GM06990 (cell line): ENCODE measurements at regions not wholly inside any gene's neighbourhood (a gene's known extent, or its start where the extent isn't known, plus 50 kb on each side); places are given as distances from the start of the nearest gene placed in this dataset.

ENCODE experiments used
- DNase-seq: peaks from one replicate; pipeline ENCODE4 v3.0.0-alpha.2; 2011; ENCODE audit not compliant: insufficient read length; ENCODE audit errors: extremely low read depth
- H3K27me3 ChIP-seq: replicated peaks from 2 replicates; pipeline ENCODE4 v1.6.0; 2011; ENCODE audit warnings: low read length; ENCODE audit not compliant: control insufficient read depth, insufficient read depth
- H3K36me3 ChIP-seq: 2 replicates; pipeline ENCODE4 v1.5.1; 2011; ENCODE audit warnings: low read length; ENCODE audit not compliant: control insufficient read depth, insufficient read depth
- H3K4me3 ChIP-seq: replicated peaks from 2 replicates; pipeline ENCODE4 v1.5.1; 2011; ENCODE audit warnings: low read depth, mild to moderate bottlenecking, control low read depth, low read length
- TF ChIP-seq, protein P1 (sequence below): IDR thresholded peaks from 2 replicates; pipeline ENCODE4 v1.5.1; 2011; ENCODE audit warnings: low read length, control low read depth, mild to moderate bottlenecking, inconsistent platforms; ENCODE audit not compliant: insufficient read depth, poor library complexity, severe bottlenecking

DNA sequence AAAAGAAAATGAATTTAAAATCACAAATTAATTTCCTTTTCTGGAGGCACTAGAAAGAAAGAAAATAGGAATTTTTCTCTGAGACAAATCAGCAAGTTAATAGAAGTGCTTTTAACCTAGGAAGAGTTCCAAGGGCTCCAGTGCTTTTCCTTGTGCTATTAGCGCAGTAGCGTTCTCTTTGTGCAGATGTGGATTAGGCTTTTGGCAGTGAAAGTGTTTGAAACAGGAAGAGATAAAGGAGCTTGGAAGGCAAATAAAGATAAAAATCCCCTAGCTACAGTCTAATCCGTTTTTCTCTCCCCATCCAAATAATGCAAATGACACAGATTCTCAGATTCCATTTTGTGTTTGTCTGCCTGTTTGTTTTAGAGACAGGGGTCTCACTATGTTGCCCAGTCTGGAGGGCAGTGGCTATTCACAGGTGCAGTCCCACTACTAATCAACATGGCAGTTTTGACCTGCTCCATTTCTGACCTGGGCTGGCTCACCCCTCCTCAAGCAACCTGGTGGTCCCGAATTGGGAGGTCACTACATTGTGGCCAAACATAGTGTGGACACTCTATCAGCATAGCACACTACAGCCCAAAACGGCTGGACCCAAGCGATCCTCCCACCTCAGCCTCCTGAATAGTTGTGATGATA is 166.1 kb downstream of the PAWR start:
- H3K36me3 ChIP-seq, result no peaks in the 10 kb centered on the region
- no peaks in the 10 kb centered on the region for H3K27me3 ChIP-seq
- H3K4me3 ChIP-seq, result no peak overlapping the region
- TF ChIP-seq, protein P1, sequence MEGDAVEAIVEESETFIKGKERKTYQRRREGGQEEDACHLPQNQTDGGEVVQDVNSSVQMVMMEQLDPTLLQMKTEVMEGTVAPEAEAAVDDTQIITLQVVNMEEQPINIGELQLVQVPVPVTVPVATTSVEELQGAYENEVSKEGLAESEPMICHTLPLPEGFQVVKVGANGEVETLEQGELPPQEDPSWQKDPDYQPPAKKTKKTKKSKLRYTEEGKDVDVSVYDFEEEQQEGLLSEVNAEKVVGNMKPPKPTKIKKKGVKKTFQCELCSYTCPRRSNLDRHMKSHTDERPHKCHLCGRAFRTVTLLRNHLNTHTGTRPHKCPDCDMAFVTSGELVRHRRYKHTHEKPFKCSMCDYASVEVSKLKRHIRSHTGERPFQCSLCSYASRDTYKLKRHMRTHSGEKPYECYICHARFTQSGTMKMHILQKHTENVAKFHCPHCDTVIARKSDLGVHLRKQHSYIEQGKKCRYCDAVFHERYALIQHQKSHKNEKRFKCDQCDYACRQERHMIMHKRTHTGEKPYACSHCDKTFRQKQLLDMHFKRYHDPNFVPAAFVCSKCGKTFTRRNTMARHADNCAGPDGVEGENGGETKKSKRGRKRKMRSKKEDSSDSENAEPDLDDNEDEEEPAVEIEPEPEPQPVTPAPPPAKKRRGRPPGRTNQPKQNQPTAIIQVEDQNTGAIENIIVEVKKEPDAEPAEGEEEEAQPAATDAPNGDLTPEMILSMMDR, result no peak
- no peak for DNase-seq

DNA sequence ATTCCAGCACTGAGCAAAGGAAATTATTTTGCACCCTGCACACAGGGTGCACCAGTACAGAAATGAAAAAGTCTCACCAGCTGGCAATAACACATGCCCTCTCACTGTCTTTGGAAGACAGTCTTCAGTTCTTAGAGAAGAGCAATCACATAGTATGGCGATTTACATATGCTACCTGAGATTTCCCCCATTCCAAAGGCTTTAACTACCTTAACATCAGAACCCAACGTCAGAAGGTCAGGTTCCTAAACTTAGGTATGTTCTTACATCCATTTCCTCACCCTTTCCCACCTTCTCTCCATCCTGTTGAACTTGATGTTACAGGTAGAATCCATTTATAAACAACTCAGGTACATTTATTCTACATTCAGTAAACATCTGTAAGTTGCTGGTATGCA is 167.8 kb downstream of the PAWR start:
- H3K36me3 ChIP-seq, result no peaks in the 10 kb centered on the region
- TF ChIP-seq, protein P1, result no peak
- no peak overlapping the region for H3K4me3 ChIP-seq
- no peaks in the 10 kb centered on the region for H3K27me3 ChIP-seq
- DNase-seq, result no peak

DNA sequence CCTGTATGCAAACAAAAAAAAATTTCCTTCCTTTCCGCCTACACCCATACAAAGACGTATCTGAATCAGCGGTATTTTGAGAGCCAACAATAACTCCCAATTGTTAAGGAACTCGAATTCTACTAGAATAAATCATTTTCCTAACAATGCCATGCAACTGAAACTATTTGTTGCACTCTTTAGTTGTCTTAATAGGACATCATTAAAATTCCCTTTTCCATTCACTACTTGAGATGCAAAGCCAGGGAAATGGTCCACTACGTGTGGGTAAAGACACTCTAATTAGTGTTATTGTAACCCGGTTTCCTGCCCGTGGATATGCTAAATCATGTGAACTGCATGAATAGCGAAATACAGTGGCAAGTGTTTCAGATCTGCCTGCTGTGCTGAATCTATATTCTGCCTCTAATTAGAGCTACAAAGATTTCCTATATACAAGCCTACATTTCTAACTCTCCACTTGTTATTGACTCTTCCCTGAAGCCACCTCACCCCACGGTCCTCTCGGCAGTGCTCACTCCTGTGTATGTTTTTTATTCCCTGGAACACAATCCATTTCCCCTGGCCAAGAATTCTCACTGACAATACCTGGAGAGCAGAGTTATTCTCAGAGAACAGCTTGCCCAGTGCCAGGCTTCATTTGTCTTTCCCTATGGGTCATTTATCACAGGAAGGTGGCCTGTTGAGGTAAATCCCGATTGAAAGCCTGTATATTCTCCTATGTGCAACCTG is 168.3 kb downstream of the PAWR start:
- no peak overlapping the region for H3K4me3 ChIP-seq
- no peak for DNase-seq
- TF ChIP-seq, protein P1, result no peak
- H3K27me3 ChIP-seq, result no peaks in the 10 kb centered on the region
- no peaks in the 10 kb centered on the region for H3K36me3 ChIP-seq

DNA sequence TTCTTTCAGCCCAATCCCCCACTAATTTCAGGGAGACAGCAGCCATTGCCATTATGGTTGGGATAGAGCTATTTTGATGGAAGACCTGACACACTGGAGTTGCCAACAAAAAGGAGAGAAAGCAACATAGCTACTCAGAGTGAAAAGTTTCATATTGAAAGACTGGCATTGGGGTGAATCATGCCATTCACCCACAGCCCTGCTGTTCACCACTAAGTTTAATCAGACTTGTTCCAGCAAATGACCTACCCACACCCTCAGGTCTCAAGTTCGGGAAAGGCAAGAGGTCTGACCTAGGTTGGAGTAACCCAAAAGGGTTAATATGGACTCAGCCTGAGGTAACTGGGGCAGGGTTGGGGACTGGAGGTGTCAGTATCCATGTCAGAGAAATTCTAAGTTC is 169.2 kb downstream of the PAWR start:
- TF ChIP-seq, protein P1, result no peak
- no peak overlapping the region for H3K4me3 ChIP-seq
- no peak for DNase-seq
- no peaks in the 10 kb centered on the region for H3K36me3 ChIP-seq
- no peaks in the 10 kb centered on the region for H3K27me3 ChIP-seq

DNA sequence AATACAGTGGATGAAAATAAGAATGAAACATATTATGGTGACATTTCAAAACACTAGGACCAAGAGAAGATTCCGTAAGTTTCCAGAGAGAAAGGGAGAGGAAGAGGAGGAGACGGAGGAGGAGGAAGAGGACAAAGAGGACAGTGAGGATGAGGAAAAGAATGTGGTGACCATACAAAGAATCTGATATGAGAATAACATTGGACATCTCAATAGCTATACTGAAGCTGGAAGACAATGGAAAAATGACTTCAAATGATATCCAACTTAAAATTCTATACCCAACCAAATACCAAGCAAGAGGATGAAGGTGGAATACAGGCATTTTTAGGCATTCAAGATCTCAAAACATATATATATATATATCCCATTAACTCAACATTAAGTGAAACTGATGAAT is 173.4 kb downstream of the PAWR start:
- TF ChIP-seq, protein P1, result no peak
- H3K4me3 ChIP-seq, result no peak overlapping the region
- no peaks in the 10 kb centered on the region for H3K36me3 ChIP-seq
- no peaks in the 10 kb centered on the region for H3K27me3 ChIP-seq
- DNase-seq, result no peak
